GM21717 (cell line): ENCODE measurements at regions not wholly inside any gene's neighbourhood (a gene's known extent, or its start where the extent isn't known, plus 50 kb on each side); places are given as distances from the start of the nearest gene placed in this dataset.

Experiments
- ATAC-seq: cut with Tn5 transposase; IDR thresholded peaks from one replicate; pipeline ENCODE4 v1.9.1; 2021; ENCODE audit warnings: mild to moderate bottlenecking, moderate library complexity; ENCODE audit not compliant: unreplicated experiment

DNA sequence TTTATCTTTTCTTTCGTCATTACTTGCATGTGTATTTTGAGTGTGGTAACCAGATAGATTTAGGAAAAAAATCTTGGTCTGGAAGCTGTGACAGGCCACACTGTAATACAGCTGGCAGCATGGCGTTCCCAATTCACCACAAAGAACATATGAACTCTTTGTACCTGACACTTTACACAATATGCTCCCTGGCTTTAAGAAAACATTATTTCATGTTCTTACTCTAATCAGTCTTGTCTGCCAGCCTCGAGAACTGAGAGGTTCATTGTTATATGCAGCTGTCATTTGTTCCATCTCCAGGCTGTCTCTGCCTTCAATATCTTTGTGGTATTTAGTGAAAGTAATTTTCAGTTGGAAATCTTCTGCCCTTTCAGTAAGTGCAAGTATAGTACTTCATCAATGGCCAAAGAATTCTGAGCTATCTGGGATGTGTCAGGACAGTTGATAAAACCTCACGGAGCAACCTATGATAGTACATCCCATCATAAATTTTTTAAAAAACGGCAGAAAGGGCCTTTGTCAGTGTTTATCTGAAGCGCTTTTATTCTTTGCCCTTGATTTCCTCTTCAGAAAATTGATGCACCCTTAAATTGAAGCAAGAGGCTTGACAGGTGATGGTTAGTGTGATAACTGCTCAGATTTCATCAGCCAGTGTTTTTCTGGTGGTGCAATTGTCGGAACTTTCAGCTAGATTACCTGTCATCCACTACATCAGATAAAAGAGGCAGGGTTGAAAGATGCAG lies 146.3 kb upstream of the SP8 start:
- ATAC-seq, result no peak

DNA sequence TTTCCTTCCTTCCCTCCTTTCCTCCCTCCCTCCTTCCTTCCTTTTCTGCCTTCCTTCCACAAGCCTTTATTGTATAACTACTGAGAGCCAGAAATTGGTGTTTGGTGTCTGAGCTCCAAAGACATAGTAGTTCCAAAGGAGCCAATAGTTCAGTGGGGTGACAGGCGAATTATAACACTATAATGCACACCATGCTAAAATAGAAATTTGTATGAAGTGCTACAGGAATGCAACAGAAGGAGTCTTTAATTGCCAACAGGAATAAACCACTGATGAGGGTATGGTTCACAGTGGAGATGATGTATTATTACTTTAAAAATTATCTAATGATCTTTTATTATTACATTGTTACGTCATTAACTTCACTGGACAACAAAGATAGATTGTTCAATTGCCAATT lies 158.8 kb upstream of the SP8 start:
- ATAC-seq, result no peak

DNA sequence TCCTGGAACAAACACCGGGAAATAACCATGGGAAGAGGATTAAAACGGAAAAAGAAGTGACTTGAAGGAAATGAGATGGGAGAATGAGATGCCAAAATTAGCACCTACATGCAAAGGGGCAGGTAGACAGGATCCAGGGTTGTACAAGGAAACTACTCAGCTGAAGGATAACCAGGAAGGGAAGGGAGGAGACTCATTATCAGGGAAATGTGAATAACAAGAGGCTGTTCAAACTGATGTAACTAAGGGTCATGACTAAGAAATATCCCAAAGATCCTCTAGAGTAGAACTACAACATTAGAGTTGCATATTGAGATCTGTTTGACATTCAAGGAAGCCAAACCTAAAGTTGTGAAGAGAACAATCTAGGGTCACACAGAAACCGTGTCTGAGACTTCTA lies 166.2 kb upstream of the SP8 start:
- ATAC-seq, result no peak

DNA sequence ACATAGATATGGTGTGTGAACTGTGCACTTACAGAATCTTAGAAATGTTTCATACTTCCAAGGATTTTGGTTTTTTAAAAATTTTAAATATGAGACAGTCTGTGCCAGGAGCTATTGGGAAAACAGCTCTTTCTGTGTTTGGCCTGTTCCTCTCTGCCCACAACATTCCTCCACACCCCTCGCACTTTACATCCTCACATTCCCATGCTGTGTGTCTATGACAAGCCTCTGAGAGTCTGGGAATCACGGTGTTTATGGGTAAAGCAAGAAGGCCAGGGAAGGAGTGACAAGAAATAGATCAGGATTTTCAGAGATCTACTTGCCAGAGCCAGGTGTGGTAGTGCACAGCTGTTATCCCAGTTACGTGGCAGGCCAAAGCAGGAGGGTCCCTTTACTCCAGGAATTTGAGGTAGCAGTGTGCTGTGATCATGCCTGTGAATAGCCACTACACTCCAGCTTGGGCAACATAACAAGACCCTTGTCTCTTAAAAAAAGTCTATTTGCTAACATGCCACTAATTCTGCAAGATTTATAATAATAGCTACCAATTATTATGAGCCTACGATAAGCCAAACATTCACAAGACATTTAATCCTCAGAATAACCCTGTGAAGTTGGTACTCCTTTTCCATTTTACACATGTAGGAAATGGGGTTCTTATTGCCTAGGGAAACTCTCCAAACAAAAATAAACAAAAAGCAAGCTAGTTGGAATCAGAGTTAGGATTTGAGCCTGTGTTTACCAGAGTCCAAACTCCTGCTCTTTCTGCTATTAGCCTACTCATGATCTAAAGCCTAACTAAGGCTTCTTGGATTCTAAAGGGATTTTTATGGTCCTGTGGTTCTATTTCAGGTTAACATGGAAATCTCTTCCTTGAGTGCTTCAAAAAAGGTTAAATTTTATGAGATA lies 168.3 kb upstream of the SP8 start:
- ATAC-seq, result no peak

DNA sequence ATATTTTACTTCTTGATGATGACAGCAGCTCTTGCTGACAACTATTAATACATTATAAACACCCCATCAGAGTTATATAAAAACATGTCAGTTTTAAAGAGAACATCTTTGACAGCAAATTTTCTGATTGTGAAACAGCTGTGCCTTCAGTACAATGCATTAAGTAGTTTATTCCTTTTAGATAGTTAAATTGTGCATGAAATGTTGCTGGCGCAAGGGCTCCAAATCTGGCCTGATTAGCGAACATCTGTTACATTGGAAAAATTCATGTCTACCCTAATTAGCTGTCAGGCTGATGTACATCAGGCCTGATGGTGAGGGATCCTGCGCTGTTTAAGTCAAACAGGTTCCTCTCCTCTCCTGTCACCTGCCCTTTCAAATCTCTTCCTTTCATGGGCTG lies 171.9 kb upstream of the SP8 start:
- no peak for ATAC-seq

DNA sequence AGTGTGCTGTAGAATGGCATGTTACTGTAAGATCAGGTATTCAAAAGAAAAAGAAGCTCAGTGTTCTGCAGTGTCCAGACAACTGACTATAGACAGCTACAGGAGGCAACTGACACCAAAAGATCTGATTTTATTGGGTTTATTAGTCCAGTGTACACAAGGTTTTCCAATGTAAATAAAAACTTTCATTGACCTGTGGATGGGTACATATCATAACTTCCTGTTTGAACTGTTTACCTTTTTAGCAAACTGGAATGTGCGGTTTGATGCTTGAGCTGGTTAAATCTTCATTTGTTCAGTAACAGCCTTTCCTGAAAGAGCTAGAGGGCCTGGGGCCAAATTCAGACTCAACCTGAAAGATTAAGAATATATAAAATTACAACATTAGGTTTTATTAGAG lies 172.6 kb upstream of the SP8 start:
- no peak for ATAC-seq

DNA sequence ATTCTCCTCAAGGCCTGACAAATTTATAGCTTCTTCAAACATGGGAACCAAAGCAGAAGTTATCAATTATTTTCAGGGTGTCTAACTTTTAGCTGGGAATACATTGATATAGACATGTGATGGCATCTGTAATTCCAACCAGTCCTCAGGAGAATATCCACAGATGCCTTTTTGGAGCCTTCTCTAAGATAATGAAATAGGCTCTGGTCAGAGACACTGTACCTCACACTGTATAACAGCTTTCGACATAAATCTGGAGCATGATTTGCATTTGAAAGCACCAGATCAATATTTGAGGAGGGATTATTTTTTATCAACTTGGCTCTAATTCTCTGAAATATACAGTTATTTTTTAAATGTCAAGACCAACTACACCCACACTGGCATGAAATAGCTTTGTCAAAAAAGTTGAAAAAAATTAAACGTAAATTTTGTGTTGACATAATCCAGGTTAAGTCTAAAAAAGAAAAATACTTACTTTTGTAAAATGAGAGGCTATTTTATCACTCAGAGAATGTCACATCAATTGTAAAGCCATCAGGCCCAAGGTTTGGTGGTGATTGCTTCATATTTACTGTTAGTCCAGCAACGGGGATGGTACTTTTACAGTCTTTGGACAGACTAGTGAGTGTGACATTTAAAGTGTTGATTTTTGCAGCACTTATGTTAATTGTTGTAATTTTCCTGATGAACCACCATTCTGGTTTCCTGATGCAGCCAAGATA lies 177.0 kb upstream of the SP8 start:
- no peak for ATAC-seq

DNA sequence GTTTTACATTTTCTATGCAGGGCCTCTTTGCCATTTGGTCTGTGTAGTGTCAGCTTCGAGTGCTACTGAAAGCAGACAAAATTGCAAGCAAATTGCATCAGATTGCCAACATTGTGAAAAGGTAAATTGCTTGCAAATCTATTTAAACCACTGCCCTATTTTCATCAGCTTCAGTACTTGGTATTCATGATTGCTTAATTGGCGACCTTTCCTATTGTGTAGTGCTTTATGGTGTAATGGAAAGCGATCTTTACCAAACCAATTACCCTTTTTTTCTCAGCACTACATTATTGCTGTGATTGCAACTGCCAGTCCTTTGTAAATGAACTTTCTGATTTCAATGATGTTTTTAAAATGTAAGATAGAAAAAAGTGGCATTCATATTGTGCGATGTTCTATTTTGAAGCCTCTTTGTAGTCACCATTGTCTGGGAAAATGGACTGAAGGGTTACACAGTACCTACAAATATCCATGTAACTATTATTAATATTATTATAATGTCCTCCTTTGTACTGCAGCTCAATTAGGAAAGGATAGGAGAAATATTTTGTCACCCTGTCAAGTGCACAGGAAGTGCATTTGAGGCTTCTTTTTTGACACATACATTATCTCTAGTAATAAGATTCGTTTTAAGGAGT lies 177.7 kb upstream of the SP8 start:
- ATAC-seq, result no peak

DNA sequence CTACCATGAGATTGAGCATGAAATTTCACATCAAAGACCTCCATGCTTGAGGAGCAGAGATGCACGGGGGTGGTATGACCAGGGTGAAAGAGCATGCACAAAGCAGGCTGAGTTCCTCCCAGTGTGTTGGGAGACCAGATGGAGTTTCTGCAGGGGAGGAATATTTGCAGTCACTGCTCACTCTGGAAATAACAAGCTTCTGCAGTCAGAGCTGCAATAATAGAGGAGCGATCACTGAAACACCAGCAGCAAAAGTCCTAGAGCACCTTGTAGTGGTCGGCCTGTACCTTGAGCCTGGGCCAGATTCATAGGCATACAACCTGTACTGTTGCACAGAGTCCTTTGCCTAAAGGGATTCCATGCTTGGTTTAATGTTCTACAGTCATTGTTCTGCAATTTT lies 184.5 kb upstream of the SP8 start:
- ATAC-seq, result no peak

DNA sequence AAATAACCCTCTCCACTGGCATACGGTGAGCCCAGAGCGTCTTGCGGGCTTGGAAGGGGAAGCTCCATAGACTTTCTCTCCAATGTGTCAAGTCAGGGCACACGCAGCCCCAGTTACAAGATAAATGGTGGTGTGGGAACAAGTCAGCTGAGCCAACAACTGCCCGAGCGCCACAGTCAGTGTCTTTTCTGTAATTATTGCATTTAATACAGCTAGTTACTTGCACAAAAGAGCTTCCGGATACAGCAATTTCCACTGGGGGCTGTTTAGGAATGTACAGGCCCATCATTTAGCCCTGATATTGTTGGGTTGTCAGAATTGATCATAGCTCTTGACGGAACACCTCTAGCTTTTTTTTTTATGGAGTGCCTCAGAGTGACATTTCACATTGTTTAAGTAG lies 193.5 kb upstream of the SP8 start:
- ATAC-seq, result no peak

DNA sequence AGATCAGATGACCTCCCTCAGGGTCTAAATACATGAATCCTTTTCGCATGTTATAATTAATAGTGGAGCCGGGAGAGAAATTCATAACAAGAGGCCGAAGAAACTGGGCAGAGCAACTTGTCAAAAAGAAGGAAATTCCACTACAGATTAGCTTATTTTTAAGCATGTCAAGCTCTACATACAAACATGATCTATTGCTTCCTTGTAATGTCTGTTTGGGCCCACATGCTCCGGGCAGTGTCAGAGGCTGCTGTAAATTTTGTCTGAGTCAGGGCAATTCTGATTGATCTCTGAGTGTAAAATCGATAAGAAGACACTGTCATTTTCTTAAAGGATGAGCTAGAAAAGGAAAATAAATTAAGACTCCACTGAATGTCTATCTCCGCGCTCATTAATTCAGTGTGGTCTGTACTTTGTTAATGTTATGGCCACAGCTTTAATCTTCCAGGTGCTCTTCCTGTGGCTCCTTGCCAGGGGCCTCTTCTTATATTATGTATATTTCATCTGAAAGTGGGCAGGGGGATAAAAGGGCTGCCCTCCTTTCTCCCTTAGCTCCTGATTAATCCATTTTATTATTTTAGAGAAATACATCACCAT lies 194.1 kb upstream of the SP8 start:
- ATAC-seq, result no peak

DNA sequence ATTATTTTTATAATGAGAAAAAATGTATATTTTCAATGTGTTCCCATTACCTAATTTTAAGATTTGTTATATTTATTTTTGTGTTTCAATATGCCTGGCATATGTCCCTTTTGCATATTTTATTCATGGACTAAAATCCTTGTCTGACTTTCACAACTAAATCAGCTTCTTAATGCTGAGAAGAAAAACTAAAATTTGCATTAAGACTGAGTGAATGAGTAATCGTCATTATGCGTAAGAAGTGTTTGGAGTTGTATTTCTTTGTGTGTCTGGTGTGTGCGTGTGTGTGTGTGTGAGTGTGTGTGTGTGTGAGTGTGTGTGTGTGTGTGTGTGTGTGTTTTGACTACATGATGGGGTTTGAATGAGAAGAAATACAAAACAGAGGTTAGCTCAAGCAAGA lies 201.7 kb upstream of the SP8 start:
- no peak for ATAC-seq

DNA sequence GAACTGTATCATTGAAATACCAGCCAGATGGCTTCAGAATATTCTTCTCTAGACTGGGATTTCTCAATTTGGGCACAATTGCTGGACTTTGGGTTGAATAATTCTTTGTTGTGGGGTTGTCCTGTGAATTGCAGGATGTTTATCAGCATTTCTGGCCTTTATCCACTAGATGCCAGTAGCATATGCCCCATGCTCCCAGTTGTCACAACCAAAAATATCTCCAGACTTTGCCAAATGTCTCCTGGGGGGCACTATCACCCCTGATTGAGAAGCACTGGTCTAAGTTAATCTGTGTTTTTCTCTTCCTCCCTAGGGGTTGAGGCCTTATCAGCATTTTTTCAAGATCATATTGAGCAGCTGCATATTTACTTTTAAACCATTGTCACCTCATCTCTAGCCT lies 204.9 kb upstream of the SP8 start:
- no peak for ATAC-seq

DNA sequence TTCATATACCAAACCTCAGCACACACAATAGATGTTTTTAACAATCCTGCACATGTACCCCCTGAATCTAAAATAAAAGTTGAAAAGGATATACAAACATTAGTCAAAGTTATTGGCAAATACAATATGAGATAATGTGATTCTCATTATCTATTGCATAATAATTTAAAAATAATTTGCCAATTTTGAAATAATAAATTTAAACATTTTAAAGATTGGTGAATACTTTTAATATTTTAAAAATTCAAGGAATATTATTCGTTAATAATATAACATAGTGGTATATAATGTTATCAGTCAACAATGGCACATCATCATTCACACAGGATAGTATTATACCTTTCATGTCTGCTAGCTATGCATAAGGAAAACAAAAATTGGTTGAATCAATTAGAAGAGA lies 207.0 kb upstream of the SP8 start:
- ATAC-seq, result no peak

DNA sequence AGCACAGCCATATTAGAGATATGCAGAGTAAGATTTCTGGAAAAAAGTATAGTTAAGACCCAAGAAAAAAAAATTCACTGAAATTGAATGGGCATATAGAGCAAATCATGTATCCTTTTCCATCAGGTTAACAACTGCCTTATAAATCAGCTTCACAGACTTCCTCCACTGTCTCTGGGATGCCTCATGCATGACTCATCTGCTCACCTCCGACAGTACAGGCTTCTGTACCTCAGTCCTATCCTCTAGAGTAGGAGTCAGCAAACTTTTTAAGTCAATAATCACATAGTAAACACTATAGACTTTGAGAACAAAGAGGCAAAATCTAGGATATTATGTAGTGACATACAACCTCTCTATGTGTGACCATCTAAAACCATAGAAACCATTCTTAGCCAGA lies 211.6 kb upstream of the SP8 start:
- no peak for ATAC-seq

DNA sequence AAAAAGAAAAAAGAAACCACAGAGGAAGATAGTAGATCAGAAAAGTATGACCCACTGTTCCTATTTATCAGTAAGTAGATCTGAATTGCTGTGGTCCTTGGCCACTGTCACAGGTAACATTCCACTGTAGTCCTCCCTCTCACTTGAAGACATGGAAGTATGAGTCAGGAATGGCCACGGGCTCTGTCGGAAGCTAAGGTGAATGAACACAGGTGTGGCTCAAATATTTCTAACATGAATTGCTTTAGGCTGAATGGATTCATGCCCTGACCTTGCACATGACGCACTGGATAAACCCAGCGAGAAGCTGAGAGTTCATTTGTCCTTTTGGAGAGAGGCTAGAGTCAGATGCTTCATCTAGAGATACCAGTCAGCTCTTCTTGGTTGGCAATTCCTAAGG lies 224.5 kb upstream of the SP8 start:
- no peak for ATAC-seq

DNA sequence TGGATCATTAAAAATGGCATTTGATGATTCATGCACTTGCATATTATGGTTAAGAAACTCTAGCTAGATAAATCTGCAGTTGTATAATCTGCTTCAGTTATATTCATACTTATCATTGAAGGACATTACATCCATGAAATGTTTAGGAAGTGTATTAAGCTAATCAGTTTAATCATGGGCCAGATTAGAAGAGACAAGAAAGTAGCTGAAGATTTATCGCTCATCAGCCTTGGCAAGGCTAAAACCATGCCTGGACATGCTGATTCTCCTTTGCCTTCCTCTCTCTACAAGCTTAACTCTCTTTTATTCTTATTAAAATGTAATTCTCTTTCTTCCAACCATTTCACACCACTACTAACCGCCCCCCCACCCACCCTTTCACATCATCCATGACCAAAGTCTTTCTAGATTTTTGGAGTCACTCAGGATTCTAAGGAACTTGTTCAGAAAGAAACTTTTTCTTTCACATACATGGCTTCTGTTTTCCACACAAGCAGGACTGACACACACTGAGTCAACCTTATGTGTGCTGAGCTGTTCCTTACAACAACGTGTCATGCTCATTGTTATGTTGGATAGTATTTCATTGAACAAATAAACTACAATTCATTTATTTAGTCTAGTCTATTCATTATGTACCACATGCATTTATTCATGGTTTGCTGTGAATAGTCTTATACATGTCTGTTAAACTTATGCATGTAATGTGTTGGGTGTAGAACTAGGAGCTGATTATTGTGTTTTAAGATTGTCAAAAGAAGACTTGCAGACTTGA lies 227.3 kb upstream of the SP8 start:
- ATAC-seq, result no peak

DNA sequence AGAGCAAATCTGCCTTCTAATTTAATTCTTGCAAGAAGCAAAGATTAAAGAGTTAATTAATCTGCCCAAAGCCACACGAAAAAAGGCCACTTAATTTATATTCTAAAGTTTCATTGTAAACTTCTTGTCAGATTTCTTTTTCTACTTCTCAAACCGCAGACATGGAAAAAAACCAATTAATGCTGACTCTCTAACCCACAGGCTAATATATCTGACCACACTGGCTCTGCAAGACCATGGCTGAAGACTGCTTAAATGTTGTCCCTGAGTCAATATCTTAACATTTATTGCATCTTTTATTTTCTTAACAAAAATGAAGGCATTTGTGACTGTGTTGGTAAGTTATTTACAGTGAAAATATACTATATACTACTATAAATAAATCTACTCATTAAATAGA lies 234.0 kb upstream of the SP8 start:
- no peak for ATAC-seq

DNA sequence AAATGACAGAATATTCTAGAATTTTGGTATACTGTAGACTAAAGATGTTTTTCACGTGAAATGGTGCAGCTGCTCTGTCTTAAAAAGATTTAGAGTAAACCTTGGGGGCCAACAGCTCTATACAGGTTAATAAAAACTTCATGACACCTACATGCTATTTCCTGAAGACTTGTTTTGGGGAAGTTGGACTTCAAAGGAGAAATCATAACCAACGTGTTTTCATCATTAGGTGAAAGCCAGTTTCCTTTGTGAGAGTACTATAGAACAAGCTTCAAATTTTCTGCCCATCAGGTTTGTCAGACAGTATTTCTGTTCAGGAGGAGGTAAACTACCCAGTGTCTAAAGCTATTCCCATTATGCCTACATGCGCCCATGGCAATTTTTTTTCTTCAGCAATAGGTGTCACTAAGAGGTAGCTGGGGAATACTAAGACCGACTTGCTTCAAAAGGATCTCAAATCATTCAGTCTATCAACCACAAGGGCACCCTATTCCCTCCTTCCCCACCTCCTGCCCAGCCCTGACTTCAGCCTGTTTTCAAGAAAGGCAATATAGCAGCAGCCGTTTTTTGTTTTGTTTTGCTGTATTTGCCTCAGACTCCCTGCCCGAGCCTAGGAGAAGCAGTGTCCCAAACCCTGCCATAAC lies 237.3 kb upstream of the SP8 start:
- no peak for ATAC-seq

DNA sequence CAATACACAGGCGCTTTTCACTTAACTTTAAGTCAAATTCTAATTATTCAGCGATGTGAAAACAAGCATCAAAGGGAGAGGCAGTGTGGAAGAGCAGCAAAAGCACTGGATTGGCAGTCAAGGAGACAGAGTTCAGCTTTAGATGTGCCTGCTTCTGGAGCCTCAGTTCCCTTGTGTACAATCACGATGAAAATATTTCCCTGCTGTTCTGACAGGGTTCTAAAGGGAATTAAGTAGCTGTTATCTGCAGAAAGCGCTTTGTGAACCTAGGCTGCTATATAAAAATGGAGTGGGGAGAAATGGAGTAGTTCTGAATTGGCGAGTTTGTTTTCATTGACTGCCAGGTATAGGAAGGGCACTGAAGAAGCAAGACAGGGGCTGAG lies 237.8 kb upstream of the SP8 start:
- ATAC-seq, result no peak
